Liver (tissue), 8 donors: ENCODE measurements at regions not wholly inside any gene's neighbourhood (a gene's known extent, or its start where the extent isn't known, plus 50 kb on each side); places are given as distances from the start of the nearest gene placed in this dataset.
A peak's percentile ranks its signal among the peaks of the same experiment; 100 is the strongest.

ENCODE experiments used
- DNase-seq: peaks from one replicate; pipeline ENCODE4 v3.0.0-alpha.2; 2017; ENCODE audit warnings: low spot score
- H3K27ac ChIP-seq, 2 donors: one replicate each; pipeline ENCODE4 v1.7.0; 2013; ENCODE audit warnings: inconsistent platforms in 2 of 2, low read length in 2 of 2, control low read depth in 1 of 2, low read depth in 1 of 2, mild to moderate bottlenecking in 1 of 2
- H3K27me3 ChIP-seq, 4 donors: one replicate each; pipeline versions ENCODE4 v1.6.1 to v1.7.0; 2013; ENCODE audit warnings: low read length in 3 of 4, inconsistent platforms in 1 of 4, mild to moderate bottlenecking in 1 of 4, moderate library complexity in 1 of 4; ENCODE audit not compliant: control insufficient read depth in 4 of 4, insufficient read depth in 4 of 4
- H3K36me3 ChIP-seq, 4 donors: one replicate each; pipeline versions ENCODE4 v1.6.1 to v1.7.0; 2013; ENCODE audit warnings: low read length in 3 of 4, mild to moderate bottlenecking in 3 of 4, low read depth in 1 of 4, moderate library complexity in 1 of 4; ENCODE audit not compliant: control insufficient read depth in 4 of 4, insufficient read depth in 3 of 4
- H3K4me1 ChIP-seq, 4 donors: one replicate each; pipeline versions ENCODE4 v1.6.1 to v1.7.0; 2013; ENCODE audit warnings: low read length in 3 of 4, mild to moderate bottlenecking in 3 of 4, moderate library complexity in 1 of 4; ENCODE audit not compliant: control insufficient read depth in 4 of 4, insufficient read depth in 4 of 4
- H3K4me3 ChIP-seq, 3 donors: one replicate each; pipeline versions ENCODE4 v1.6.1 to v1.7.0; 2013; ENCODE audit warnings: low read length in 3 of 3, control low read depth in 1 of 3, low read depth in 1 of 3, mild to moderate bottlenecking in 1 of 3
- H3K9ac ChIP-seq, 2 donors: one replicate each; pipeline ENCODE4 v1.7.0; 2013; ENCODE audit warnings: low read length in 2 of 2, mild to moderate bottlenecking in 2 of 2, moderate library complexity in 2 of 2, control low read depth in 1 of 2, low read depth in 1 of 2
- H3K9me3 ChIP-seq, 4 donors: one replicate each; pipeline versions ENCODE4 v1.6.1 to v1.7.0; 2013; ENCODE audit warnings: low read length in 3 of 4; ENCODE audit not compliant: control insufficient read depth in 4 of 4
- EGR1 ChIP-seq, 2 donors: IDR thresholded peaks; 2 replicates each; pipeline ENCODE4 v1.6.1; 2016 to 2018; ENCODE audit warnings: antibody characterized with exemption in 2 of 2, low read depth in 2 of 2
- FOXA1 ChIP-seq: IDR thresholded peaks from 2 replicates; pipeline ENCODE4 v1.6.1; 2016; ENCODE audit warnings: antibody characterized with exemption
- FOXA2 ChIP-seq: IDR thresholded peaks from 2 replicates; pipeline ENCODE4 v1.6.1; 2016; ENCODE audit warnings: antibody characterized with exemption
- GABPA ChIP-seq, 2 donors: IDR thresholded peaks in 1 of 2; conservative IDR thresholded peaks in 1 of 2; 2 replicates each; pipeline ENCODE4 v1.6.1; 2016; ENCODE audit warnings: antibody characterized with exemption in 2 of 2, mild to moderate bottlenecking in 1 of 2, moderate library complexity in 1 of 2
- HNF4A ChIP-seq, 2 donors: conservative IDR thresholded peaks; 2 replicates each; pipeline ENCODE4 v1.6.1; 2016; ENCODE audit warnings: antibody characterized with exemption in 2 of 2, mild to moderate bottlenecking in 2 of 2
- HNF4G ChIP-seq: IDR thresholded peaks from 2 replicates; pipeline ENCODE4 v1.6.1; 2016; ENCODE audit warnings: antibody characterized with exemption
- JUND ChIP-seq, 2 donors: IDR thresholded peaks; 2 replicates each; pipeline ENCODE4 v1.6.1; 2016; ENCODE audit warnings: antibody characterized with exemption in 2 of 2
- NR2F2 ChIP-seq: IDR thresholded peaks from 2 replicates; pipeline ENCODE4 v1.6.1; 2016; ENCODE audit warnings: antibody characterized with exemption
- RAD21 ChIP-seq, 2 donors: IDR thresholded peaks; 2 replicates each; pipeline ENCODE4 v1.6.1; 2016; ENCODE audit warnings: antibody characterized with exemption in 2 of 2, mild to moderate bottlenecking in 2 of 2
- RXRA ChIP-seq, 2 donors: IDR thresholded peaks; 2 replicates each; pipeline ENCODE4 v1.6.1; 2017 to 2018; ENCODE audit warnings: antibody characterized with exemption in 2 of 2, mild to moderate bottlenecking in 1 of 2
- SP1 ChIP-seq: IDR thresholded peaks from 2 replicates; pipeline ENCODE4 v1.6.1; 2018; ENCODE audit warnings: antibody characterized with exemption, mild to moderate bottlenecking
- TAF1 ChIP-seq: conservative IDR thresholded peaks from 2 replicates; pipeline ENCODE4 v1.6.1; 2016; ENCODE audit warnings: antibody characterized with exemption, mild to moderate bottlenecking
- YY1 ChIP-seq: IDR thresholded peaks from 2 replicates; pipeline ENCODE4 v1.6.1; 2016; ENCODE audit warnings: antibody characterized with exemption, mild to moderate bottlenecking
- WGBS: extraction: QIAGEN DNeasy Blood & Tissue Kit; methylation state at CpG from one replicate; pipeline ENCODE4 v1.1.7; 2013; 5-methylcytosine and 5-hydroxymethylcytosine counted together
- TF ChIP-seq, protein P1 (sequence below): fragments of 150-350 bp; IDR thresholded peaks from 2 replicates; pipeline ENCODE4 v1.5.1; 2017; ENCODE audit warnings: improper control_type of control experiment, low read depth, low read length; ENCODE audit not compliant: missing input control
- TF ChIP-seq, protein P2 (sequence below): IDR thresholded peaks from 2 replicates; pipeline ENCODE4 v1.6.1; 2016; ENCODE audit warnings: antibody characterized with exemption
- TF ChIP-seq, protein P3 (sequence below): IDR thresholded peaks from 2 replicates; pipeline ENCODE4 v1.6.1; 2016; ENCODE audit warnings: antibody characterized with exemption
- TF ChIP-seq, protein P4 (sequence below): IDR thresholded peaks from 2 replicates; pipeline ENCODE4 v1.6.1; 2016; ENCODE audit warnings: antibody characterized with exemption
- TF ChIP-seq, protein P5 (sequence below): IDR thresholded peaks from 2 replicates; pipeline ENCODE4 v1.6.1; 2016; ENCODE audit warnings: antibody characterized with exemption, mild to moderate bottlenecking
- donor health status: healthy.
- donor health status: healthy.
- donor health status: healthy.
- donor health status: healthy.
- donor health status: healthy.

DNA sequence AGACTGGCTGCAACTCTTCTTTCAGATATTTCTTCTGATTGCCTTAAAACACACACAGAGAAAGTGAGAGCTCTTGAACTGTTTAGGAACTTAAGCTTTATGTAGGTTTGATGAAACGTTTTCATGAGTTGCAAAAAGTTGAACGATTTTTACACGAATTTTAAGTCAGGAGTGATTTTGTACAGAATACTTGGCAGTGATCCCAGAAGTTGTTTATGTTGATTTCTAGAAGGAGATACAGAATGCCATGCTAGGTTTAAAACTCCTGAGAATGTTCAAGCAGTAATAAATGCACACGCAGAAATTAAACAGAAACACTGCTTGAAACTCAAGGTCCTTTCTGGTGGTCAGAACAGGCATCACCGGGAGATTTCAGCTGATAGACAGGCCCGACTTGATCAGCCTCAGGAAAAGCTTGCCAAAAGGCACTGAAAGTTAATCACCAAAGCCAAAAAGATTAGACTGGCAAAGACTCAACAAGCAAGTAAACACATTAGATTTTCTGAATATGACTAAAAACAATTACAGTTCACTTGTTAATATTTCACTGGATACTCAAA lies 123.1 kb downstream of the SOCS6 start:
- no peaks in the 10 kb centered on the region for H3K9me3 ChIP-seq
- DNase-seq = no peak
- H3K27me3 ChIP-seq = no peaks in the 10 kb centered on the region
- H3K9ac ChIP-seq = no peak overlapping the region
- no peaks in the 10 kb centered on the region for H3K36me3 ChIP-seq
- H3K4me1 ChIP-seq = peaks cover 0 to 3% (median 1%) of the 10 kb centered on the region in 4 donors
- 23% methylated on average over 6 of the region's 6 CpGs for WGBS
- TF ChIP-seq, protein P1, sequence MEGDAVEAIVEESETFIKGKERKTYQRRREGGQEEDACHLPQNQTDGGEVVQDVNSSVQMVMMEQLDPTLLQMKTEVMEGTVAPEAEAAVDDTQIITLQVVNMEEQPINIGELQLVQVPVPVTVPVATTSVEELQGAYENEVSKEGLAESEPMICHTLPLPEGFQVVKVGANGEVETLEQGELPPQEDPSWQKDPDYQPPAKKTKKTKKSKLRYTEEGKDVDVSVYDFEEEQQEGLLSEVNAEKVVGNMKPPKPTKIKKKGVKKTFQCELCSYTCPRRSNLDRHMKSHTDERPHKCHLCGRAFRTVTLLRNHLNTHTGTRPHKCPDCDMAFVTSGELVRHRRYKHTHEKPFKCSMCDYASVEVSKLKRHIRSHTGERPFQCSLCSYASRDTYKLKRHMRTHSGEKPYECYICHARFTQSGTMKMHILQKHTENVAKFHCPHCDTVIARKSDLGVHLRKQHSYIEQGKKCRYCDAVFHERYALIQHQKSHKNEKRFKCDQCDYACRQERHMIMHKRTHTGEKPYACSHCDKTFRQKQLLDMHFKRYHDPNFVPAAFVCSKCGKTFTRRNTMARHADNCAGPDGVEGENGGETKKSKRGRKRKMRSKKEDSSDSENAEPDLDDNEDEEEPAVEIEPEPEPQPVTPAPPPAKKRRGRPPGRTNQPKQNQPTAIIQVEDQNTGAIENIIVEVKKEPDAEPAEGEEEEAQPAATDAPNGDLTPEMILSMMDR = peak; percentile 19
- TF ChIP-seq HNF4A (conservative IDR thresholded peaks at IDR 0.05) = no peak
- TF ChIP-seq FOXA1 = no peak
- TF ChIP-seq RXRA (IDR thresholded peaks at IDR 0.05) = no peak
- peak in 1 of 2 donors; percentile 69 for TF ChIP-seq RAD21 (IDR thresholded peaks at IDR 0.05)
- TF ChIP-seq GABPA (IDR thresholded peaks at IDR 0.05 in 1 of 2, conservative IDR thresholded peaks at IDR 0.05 in 1 of 2) = no peak
- TF ChIP-seq, protein P2, sequence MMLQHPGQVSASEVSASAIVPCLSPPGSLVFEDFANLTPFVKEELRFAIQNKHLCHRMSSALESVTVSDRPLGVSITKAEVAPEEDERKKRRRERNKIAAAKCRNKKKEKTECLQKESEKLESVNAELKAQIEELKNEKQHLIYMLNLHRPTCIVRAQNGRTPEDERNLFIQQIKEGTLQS = no peak
- TF ChIP-seq FOXA2 = no peak
- no peak for TF ChIP-seq TAF1
- TF ChIP-seq JUND (IDR thresholded peaks at IDR 0.05) = no peak
- no peak for TF ChIP-seq SP1
- TF ChIP-seq, protein P3, sequence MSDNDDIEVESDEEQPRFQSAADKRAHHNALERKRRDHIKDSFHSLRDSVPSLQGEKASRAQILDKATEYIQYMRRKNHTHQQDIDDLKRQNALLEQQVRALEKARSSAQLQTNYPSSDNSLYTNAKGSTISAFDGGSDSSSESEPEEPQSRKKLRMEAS = no peak
- no peak for TF ChIP-seq YY1
- TF ChIP-seq, protein P4, sequence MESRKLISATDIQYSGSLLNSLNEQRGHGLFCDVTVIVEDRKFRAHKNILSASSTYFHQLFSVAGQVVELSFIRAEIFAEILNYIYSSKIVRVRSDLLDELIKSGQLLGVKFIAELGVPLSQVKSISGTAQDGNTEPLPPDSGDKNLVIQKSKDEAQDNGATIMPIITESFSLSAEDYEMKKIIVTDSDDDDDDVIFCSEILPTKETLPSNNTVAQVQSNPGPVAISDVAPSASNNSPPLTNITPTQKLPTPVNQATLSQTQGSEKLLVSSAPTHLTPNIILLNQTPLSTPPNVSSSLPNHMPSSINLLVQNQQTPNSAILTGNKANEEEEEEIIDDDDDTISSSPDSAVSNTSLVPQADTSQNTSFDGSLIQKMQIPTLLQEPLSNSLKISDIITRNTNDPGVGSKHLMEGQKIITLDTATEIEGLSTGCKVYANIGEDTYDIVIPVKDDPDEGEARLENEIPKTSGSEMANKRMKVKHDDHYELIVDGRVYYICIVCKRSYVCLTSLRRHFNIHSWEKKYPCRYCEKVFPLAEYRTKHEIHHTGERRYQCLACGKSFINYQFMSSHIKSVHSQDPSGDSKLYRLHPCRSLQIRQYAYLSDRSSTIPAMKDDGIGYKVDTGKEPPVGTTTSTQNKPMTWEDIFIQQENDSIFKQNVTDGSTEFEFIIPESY = no peak
- H3K4me3 ChIP-seq = no peak overlapping the region
- H3K27ac ChIP-seq = peak overlapping the region; percentile 3 to 42

DNA sequence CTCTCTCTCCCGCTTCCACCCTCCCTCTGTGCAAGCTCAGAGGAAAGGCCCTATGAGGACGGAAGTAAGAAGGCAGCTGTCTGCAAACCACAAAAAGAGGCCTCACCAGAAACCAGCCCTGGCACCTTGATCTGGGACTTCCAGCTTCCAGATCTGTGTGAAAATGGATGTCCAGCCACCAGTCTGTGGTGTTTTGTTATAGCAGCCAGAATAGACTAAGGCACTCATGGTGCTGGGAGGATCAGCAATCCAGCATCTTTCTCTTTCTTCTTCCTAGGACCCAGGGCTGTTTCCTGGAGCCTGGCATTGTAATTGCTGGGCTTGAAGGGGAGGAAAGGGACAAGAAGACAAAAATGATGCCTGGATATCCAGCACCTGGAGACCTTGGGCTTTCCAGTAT lies 122.5 kb downstream of the SOCS6 start:
- TF ChIP-seq NR2F2 (no peak), EGR1 (IDR thresholded peaks at IDR 0.05; ENCODE audit: low read depth in 2 of 2) (no peak), YY1 (no peak), SP1 (no peak), JUND (IDR thresholded peaks at IDR 0.05) (no peak), GABPA (IDR thresholded peaks at IDR 0.05 in 1 of 2, conservative IDR thresholded peaks at IDR 0.05 in 1 of 2) (no peak), RXRA (IDR thresholded peaks at IDR 0.05) (no peak), HNF4G (no peak), FOXA2 (no peak), TAF1 (no peak), FOXA1 (no peak), RAD21 (IDR thresholded peaks at IDR 0.05) (no peak), HNF4A (conservative IDR thresholded peaks at IDR 0.05) (no peak)
- TF ChIP-seq, protein P4 = no peak
- TF ChIP-seq, protein P1 = no peak
- TF ChIP-seq, protein P5, sequence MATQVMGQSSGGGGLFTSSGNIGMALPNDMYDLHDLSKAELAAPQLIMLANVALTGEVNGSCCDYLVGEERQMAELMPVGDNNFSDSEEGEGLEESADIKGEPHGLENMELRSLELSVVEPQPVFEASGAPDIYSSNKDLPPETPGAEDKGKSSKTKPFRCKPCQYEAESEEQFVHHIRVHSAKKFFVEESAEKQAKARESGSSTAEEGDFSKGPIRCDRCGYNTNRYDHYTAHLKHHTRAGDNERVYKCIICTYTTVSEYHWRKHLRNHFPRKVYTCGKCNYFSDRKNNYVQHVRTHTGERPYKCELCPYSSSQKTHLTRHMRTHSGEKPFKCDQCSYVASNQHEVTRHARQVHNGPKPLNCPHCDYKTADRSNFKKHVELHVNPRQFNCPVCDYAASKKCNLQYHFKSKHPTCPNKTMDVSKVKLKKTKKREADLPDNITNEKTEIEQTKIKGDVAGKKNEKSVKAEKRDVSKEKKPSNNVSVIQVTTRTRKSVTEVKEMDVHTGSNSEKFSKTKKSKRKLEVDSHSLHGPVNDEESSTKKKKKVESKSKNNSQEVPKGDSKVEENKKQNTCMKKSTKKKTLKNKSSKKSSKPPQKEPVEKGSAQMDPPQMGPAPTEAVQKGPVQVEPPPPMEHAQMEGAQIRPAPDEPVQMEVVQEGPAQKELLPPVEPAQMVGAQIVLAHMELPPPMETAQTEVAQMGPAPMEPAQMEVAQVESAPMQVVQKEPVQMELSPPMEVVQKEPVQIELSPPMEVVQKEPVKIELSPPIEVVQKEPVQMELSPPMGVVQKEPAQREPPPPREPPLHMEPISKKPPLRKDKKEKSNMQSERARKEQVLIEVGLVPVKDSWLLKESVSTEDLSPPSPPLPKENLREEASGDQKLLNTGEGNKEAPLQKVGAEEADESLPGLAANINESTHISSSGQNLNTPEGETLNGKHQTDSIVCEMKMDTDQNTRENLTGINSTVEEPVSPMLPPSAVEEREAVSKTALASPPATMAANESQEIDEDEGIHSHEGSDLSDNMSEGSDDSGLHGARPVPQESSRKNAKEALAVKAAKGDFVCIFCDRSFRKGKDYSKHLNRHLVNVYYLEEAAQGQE = no peak
- TF ChIP-seq, protein P2 = no peak

More for the DNA sequence above, 122.5 kb downstream of the SOCS6 start:
- Histone ChIP-seq H3K9ac (no peak overlapping the region), H3K4me1 (peaks cover 0 to 3% (median 1%) of the 10 kb centered on the region in 4 donors), H3K27me3 (no peaks in the 10 kb centered on the region), H3K27ac (no peak overlapping the region), H3K9me3 (no peaks in the 10 kb centered on the region), H3K36me3 (no peaks in the 10 kb centered on the region), H3K4me3 (no peak overlapping the region)
- DNase-seq = no peak
- 91% methylated on average over 2 of the region's 2 CpGs for WGBS
